HG02885 (cell line): ENCODE measurements at regions not wholly inside any gene's neighbourhood (a gene's known extent, or its start where the extent isn't known, plus 50 kb on each side); places are given as distances from the start of the nearest gene placed in this dataset.
"Not testable (repeated sequence)": the region's sequence is repeated elsewhere in the genome, so short reads cannot be mapped to it uniquely, and the experiment has no call there.

Source experiments
- ATAC-seq: cut with Tn5 transposase; IDR thresholded peaks from one replicate; pipeline ENCODE4 v1.9.1; 2021; ENCODE audit warnings: mild to moderate bottlenecking; ENCODE audit not compliant: unreplicated experiment, poor library complexity

- ATAC-seq = no peak
These were observed 115.6 kb upstream of the KIF26B start for GRCh38 chr1:245039196-245039595.

DNA sequence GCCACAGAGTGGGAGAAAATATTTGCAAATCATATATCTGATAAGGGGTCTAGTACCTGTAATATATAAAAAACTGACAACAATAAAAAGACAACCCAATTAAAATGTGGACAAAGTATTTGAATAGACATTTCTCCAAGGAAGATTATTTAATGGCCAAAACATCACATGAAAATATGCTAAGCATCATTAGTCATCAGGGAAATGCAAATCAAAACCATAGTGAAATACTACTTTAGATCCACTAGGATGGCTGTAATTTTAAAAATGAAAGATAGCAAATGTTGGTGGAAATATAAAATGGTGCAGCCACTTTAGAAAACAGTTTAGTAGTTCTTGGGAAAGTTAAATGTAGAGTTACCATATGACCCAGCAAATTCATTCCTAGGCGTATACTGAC, 118.7 kb upstream of the KIF26B start:
- no peak for ATAC-seq

GRCh38 chr1:245031041-245031440, 123.7 kb upstream of the KIF26B start:
- ATAC-seq = no peak

DNA sequence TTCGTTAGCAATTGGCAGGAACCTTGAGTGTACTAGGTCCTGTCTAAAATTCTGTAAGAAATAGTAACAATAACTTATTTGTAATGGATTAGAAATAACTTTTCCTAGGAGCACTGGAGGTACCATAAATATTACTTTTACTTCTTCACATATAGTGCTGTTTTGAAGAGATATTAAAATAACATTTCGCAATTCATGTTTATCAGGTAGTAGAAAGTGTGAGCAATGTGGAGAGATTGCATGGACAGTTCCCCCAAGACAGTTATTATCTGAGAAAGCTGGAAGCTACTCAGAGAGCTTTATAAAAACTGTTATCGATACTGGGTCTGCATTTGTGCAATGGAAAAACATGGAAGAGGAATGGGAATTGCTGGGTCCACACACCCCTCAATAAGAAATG, 128.5 kb upstream of the KIF26B start:
- no peak for ATAC-seq

DNA sequence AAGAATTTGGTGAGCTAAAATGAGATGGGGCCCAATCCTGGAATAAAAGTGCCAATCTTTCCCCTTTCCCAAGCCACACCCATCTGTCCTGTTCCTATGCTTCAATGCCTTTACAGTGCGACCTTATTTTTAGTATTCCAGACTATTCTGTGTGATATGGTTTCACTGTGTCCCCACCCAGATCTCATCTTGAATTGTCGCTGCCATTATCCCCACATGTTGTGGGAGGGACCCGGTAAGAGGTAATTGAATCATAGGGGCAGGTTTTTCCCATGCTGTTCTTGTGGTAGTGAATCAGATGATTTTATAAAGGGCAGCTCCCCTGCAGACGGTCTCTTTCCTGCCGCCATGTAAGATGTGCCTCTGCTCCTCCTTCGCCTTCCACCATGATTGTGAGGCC, 129.3 kb upstream of the KIF26B start:
- no peak for ATAC-seq

DNA sequence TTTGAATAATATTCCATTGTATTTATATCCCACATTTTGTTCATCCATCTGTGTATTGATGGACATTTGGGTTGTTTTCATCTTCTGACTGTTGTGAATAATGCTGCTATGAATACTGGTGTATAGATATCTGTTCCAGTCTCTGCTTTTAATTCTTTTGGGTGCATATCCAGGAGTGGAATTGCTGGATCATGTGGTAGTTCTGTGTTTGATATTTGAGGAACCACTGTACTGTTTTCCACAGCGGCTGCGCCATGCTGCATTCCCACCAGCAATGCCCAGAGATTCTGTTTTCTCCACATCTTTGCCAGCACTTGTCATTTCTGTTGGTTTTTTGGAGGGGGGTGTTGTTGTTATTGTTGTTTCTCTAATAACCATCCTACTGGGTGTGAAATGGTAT, 131.6 kb upstream of the KIF26B start:
- no peak for ATAC-seq

GRCh38 chr1:245019910-245020486, 134.8 kb upstream of the KIF26B start:
- ATAC-seq = no peak

DNA sequence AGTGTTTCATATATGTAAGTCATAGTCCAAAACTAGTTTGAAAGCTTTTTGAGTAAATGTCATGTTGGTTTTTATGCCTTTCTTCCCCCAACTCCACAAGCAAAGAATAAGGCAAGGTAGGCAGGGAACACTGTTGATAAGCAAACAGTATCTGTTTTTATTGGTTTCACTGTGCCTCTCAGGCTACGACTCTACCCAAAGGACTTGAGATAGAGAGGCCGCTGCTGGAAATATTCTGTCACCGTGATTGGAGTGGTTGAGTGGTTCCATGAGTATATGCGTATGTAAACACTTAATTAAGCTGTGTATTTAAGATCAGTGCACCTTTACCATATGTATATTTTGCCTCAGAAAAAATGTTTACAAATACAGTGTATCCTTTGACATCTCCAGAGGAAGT, 138.1 kb upstream of the KIF26B start:
- no peak for ATAC-seq

GRCh38 chr1:245015031-245015430, 139.8 kb upstream of the KIF26B start:
- ATAC-seq = no peak

DNA sequence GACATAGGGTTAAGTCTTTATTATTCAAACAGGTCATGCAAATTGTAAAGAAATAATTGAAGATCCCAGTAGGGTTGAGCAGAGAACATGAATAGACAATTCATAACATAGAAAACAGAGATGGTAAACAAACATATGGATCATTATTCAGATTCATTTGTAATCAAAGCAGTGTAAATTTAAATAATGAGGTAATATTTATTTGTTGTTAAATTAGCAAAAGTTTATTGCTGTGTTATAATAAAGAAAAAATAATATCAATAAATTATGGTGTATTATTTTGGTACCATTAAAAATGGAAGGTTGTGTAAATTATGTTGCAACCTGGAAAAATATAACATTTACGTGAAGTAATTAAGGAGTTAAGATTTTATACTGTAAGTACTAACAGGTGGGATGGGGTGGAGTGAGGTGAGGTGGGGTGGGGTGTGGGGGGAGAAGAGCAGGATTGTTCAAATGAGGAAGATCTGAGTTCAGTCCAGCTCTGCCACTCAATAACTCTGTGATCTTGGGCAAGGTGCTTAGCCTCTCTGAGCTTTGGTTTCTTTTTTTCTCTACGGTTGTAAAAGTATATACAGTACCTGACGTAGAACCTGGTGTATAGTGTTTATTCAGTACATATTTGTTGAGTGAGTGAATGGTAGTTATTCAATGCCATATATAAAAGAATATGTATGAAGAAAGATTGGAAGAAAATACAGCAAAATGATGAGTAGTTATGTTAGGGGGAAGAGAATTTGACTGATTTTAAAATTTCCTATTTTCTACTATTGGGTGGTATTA, 140.3 kb upstream of the KIF26B start:
- ATAC-seq = no peak

DNA sequence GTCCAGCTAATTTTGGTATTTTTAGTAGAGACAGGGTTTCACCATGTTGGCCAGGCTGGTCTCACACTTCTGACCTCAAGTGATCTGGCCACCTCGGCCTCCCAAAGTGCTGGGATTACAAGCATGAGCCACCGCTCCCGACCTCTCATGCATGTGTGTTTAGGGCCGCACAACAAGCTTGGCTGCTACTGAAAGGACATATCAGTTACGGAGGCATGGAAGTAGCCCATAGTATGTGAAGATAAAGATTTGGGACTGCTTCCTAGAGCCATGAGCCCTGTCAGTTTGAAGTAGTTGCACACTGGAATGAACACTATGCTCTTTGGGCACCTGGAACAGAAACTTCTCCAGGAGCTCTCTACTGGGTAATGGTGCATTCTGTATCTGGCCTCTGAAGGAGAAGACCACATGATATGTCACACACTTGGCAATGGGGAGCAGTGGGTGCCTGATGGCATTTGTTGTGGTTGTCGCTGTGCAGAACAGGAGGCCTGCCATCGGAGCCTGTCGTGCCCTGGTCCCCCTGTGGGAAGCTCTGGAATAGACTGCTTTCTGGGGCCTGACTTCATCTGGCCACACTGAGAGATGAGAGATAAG, 144.7 kb upstream of the KIF26B start:
- ATAC-seq = no peak

DNA sequence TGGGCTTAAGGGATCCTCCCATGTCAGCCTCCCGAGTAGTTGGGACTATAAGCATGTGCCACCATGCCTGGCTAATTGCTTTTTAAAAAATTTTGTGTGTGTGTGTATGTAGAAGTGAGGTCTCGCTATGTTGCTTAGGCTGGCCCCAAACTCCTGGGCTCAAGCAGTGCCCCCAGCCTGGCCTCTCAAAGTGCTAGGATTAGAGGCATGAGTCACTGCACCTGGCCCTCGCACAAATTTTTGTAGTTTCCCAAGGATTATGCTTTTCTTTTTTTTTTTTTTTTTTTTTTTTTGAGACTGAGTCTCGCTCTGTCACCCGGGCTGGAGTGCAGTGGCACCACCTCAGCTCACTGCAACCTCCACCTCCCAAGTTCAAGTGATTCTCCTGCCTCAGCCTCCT, 144.4 kb upstream of the HNRNPU start:
- ATAC-seq = no peak

DNA sequence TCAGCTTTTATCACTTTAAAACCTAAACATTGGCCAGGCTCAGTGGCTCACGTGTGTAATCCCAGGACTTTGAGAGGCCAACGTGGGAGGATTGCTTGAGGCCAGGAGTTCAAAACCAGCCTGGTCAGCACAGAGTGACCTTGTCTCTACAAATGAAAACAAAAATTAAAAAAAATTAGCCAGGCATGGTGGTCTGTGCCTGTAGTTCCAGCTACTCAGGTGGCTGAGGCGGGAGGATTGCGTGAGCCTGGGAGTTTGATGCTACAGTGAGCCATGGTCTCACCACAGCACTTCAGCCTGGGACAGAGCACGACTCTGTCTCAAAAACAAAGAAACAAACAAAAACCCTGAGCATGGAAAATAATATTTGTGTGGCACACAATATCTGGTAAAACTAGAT, 143.5 kb upstream of the HNRNPU start:
- no peak for ATAC-seq

GRCh38 chr1:245003246-245003645, 138.9 kb upstream of the HNRNPU start:
- ATAC-seq = no peak

DNA sequence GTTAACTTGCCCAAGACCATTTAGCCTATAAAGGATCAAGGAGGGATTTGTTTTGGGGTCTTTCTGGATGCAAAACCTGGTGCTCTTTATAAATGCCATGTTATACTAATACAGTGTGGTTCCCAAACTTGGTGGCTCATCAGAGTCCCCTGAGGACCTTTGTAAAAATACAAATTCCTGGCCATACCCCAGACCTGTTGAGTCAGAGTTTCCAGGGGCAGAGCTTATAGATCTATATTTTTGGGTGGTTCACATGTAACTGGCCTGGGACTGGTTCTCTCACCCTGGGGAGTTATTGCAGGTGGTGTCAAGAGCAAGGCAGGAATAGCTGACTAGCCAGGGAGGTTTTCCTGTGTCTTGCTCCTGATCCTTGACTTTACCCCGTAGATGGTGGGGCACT, 136.9 kb upstream of the HNRNPU start:
- ATAC-seq = no peak

GRCh38 chr1:245000872-245001188, 136.5 kb upstream of the HNRNPU start:
- no peak for ATAC-seq

- not testable (repeated sequence) for ATAC-seq
These were observed 135.3 kb upstream of the HNRNPU start for GRCh38 chr1:244999644-245000043.

DNA sequence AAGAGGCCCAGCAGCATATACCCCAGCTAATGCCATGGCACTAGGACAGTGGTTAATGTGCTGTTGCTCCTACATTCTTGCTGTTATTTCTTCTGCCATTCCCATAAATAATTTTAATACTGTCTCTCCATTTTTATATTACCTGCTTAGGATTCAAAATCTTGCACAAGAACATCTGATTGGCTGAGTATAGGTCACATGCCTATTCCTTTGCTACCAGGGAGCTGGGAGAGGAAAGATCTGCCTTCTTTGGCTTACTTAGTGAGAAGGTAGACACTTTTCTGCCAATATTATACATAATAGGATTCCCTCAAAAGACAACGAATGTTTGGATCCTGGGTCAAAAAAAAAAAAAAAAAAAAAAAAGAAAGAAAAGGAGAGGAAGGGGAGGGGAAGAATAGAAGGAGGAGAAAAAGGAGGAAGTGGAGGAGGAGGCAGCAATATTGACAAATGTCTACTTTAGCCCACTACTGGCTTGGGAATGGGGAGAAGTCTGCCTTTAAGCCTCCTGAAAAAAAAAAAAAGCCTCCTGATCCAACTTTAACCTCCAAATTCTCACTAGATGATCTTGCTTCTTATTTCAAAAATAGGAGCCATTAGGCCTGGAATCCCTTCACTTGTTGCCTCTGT, 134.5 kb upstream of the HNRNPU start:
- ATAC-seq = no peak

GRCh38 chr1:244995602-244996400, 131.5 kb upstream of the HNRNPU start:
- ATAC-seq = no peak

GRCh38 chr1:244992833-244993232, 128.5 kb upstream of the HNRNPU start:
- no peak for ATAC-seq

GRCh38 chr1:244989813-244990212, 125.5 kb upstream of the HNRNPU start:
- ATAC-seq = no peak
